AG10803 (cell line): ENCODE measurements at regions not wholly inside any gene's neighbourhood (a gene's known extent, or its start where the extent isn't known, plus 50 kb on each side); places are given as distances from the start of the nearest gene placed in this dataset.

Experiments
- DNase-seq: peaks from one replicate; pipeline ENCODE4 v3.0.0; 2010; ENCODE audit warnings: low read depth
- H3K4me3 ChIP-seq: 2 replicates; pipeline ENCODE4 v1.5.1; 2011; ENCODE audit warnings: mild to moderate bottlenecking, low read length, control low read depth
- CTCF ChIP-seq: conservative IDR thresholded peaks from 2 replicates; pipeline ENCODE4 v1.5.1; 2011; ENCODE audit warnings: mild to moderate bottlenecking, low read length, control low read depth, inconsistent platforms

- no peak for DNase-seq
- TF ChIP-seq CTCF: no peak
- no peak overlapping the region for H3K4me3 ChIP-seq
These were observed 552.5 kb downstream of the DSC3 start for GRCh38 chr18:30489890-30490643.

GRCh38 chr18:30487962-30488361 lies 554.6 kb downstream of the DSC3 start:
- H3K4me3 ChIP-seq: no peak overlapping the region
- no peak for DNase-seq
- no peak for TF ChIP-seq CTCF

- DNase-seq: peak; percentile 1
- no peak overlapping the region for H3K4me3 ChIP-seq
- TF ChIP-seq CTCF: no peak
These were observed 555.7 kb downstream of the DSC3 start for GRCh38 chr18:30486856-30487255.

- no peak for DNase-seq
- H3K4me3 ChIP-seq: no peak overlapping the region
- no peak for TF ChIP-seq CTCF
These were observed 557.5 kb downstream of the DSC3 start for GRCh38 chr18:30485078-30485477.

- H3K4me3 ChIP-seq: no peak overlapping the region
- TF ChIP-seq CTCF: no peak
- DNase-seq: no peak
These were observed 560.7 kb downstream of the DSC3 start for GRCh38 chr18:30481871-30482270.

GRCh38 chr18:30469091-30469490 lies 573.5 kb downstream of the DSC3 start:
- no peak overlapping the region for H3K4me3 ChIP-seq
- no peak for TF ChIP-seq CTCF
- no peak for DNase-seq

- no peak for DNase-seq
- H3K4me3 ChIP-seq: no peak overlapping the region
- no peak for TF ChIP-seq CTCF
These were observed 577.4 kb downstream of the DSC3 start for GRCh38 chr18:30465096-30465495.
